Endodermal cell (in vitro differentiated cells): ENCODE measurements at regions not wholly inside any gene's neighbourhood (a gene's known extent, or its start where the extent isn't known, plus 50 kb on each side); places are given as distances from the start of the nearest gene placed in this dataset.

Source experiments
- DNase-seq: peaks from one replicate; pipeline ENCODE4 v3.0.0-alpha.2; 2017
- H3K27ac ChIP-seq: 2 replicates; pipeline ENCODE4 v1.5.1; 2013; ENCODE audit warnings: mild to moderate bottlenecking, low read depth, low read length, moderate library complexity
- H3K27me3 ChIP-seq: 2 replicates; pipeline ENCODE4 v1.6.1; 2013; ENCODE audit warnings: mild to moderate bottlenecking, low read length, moderate library complexity; ENCODE audit not compliant: insufficient read depth, control insufficient read depth, poor library complexity, severe bottlenecking
- H3K36me3 ChIP-seq: 2 replicates; pipeline ENCODE4 v1.7.0; 2013; ENCODE audit warnings: mild to moderate bottlenecking, low read length, moderate library complexity; ENCODE audit not compliant: control insufficient read depth, insufficient read depth
- H3K4me1 ChIP-seq: one replicate; pipeline ENCODE4 v1.7.0; 2013; ENCODE audit warnings: low read length; ENCODE audit not compliant: control insufficient read depth, insufficient read depth
- H3K4me3 ChIP-seq: 2 replicates; pipeline ENCODE4 v1.5.1; 2013; ENCODE audit warnings: mild to moderate bottlenecking, low read length, moderate library complexity
- H3K9ac ChIP-seq: 2 replicates; pipeline ENCODE4 v1.6.1; 2013; ENCODE audit warnings: mild to moderate bottlenecking, low read length, moderate library complexity; ENCODE audit not compliant: poor library complexity, severe bottlenecking; ENCODE audit errors: extremely low read depth
- H3K9me3 ChIP-seq: 2 replicates; pipeline ENCODE4 v1.6.1; 2013; ENCODE audit warnings: mild to moderate bottlenecking, low read length, moderate library complexity; ENCODE audit not compliant: control insufficient read depth
- H3K27ac Mint-ChIP-seq: 2 replicates; pipeline ENCODE4 v1.8.0; 2020; ENCODE audit warnings: mixed read lengths
- H3K27me3 Mint-ChIP-seq: 2 replicates; pipeline ENCODE4 v1.8.0; 2021; ENCODE audit warnings: mild to moderate bottlenecking, mixed read lengths; ENCODE audit not compliant: insufficient read depth
- H3K36me3 Mint-ChIP-seq: 2 replicates; pipeline ENCODE4 v1.8.0; 2020; ENCODE audit warnings: low read depth, mixed read lengths
- H3K4me1 Mint-ChIP-seq: 2 replicates; pipeline ENCODE4 v1.8.0; 2020; ENCODE audit warnings: mixed read lengths
- H3K4me3 Mint-ChIP-seq: 2 replicates; pipeline ENCODE4 v1.8.0; 2020; ENCODE audit warnings: mild to moderate bottlenecking, moderate library complexity, mixed read lengths
- H3K9me3 Mint-ChIP-seq: 2 replicates; pipeline ENCODE4 v1.8.0; 2020; ENCODE audit warnings: mild to moderate bottlenecking, mixed read lengths
- CTCF ChIP-seq: fragments of 200-600 bp; sonication (generic); conservative IDR thresholded peaks from 2 replicates; pipeline ENCODE4 v1.5.0; 2021; ENCODE audit warnings: antibody characterized with exemption, mild to moderate bottlenecking
- WGBS, 2 experiments: methylation state at CpG; one replicate each; pipeline versions ENCODE4 v1.1.5 to v1.1.7; 2013; ENCODE audit warnings: missing lambda C conversion rate in 2 of 2, mixed read lengths in 1 of 2; ENCODE audit not compliant: insufficient coverage in 1 of 2, insufficient read length in 1 of 2; 5-methylcytosine and 5-hydroxymethylcytosine counted together

- H3K4me3 Mint-ChIP-seq: no peak overlapping the region
- peaks cover 44% of the 10 kb centered on the region for H3K4me1 Mint-ChIP-seq
- H3K9me3 Mint-ChIP-seq: no peaks in the 10 kb centered on the region
- Histone ChIP-seq H3K27me3 (peaks cover 6% of the 10 kb centered on the region), H3K4me3 (no peak overlapping the region), H3K36me3 (no peaks in the 10 kb centered on the region), H3K9me3 (no peaks in the 10 kb centered on the region), H3K4me1 (peaks cover 6% of the 10 kb centered on the region), H3K9ac (no peak overlapping the region), H3K27ac (no peak overlapping the region)
- H3K27me3 Mint-ChIP-seq: peaks cover 24% of the 10 kb centered on the region
- no peaks in the 10 kb centered on the region for H3K36me3 Mint-ChIP-seq
- WGBS, 2 experiments: 92 to 95% methylated on average over 6 to 10 of the region's 10 CpGs
- no peak overlapping the region for H3K27ac Mint-ChIP-seq
- no peak for TF ChIP-seq CTCF
- no peak for DNase-seq
These were observed 57.6 kb upstream of the NECTIN1 start for GRCh38 chr11:119786431-119787073.

- DNase-seq: no peak
- Mint-ChIP-seq H3K9me3 (no peaks in the 10 kb centered on the region), H3K4me3 (no peak overlapping the region), H3K36me3 (no peaks in the 10 kb centered on the region), H3K4me1 (peaks cover 31% of the 10 kb centered on the region), H3K27me3 (peaks cover 19% of the 10 kb centered on the region), H3K27ac (no peak overlapping the region)
- Histone ChIP-seq H3K4me3 (no peak overlapping the region), H3K36me3 (no peaks in the 10 kb centered on the region), H3K4me1 (peaks cover 4% of the 10 kb centered on the region), H3K9me3 (no peaks in the 10 kb centered on the region), H3K9ac (no peak overlapping the region), H3K27ac (no peak overlapping the region), H3K27me3 (no peaks in the 10 kb centered on the region)
- WGBS, 2 experiments: 89 to 100% methylated on average over 2 of the region's 2 CpGs
- TF ChIP-seq CTCF: no peak
These were observed 56.1 kb upstream of the NECTIN1 start for GRCh38 chr11:119785131-119785530.

- no peak for DNase-seq
- H3K4me3 ChIP-seq: no peak overlapping the region
- H3K36me3 Mint-ChIP-seq: no peaks in the 10 kb centered on the region
- 91 to 92% methylated on average over 5 to 6 of the region's 6 CpGs for WGBS, 2 experiments
- peaks cover 16% of the 10 kb centered on the region for H3K27me3 Mint-ChIP-seq
- peaks cover 4% of the 10 kb centered on the region for H3K27me3 ChIP-seq
- no peaks in the 10 kb centered on the region for H3K36me3 ChIP-seq
- no peak overlapping the region for H3K9ac ChIP-seq
- no peak overlapping the region for H3K27ac Mint-ChIP-seq
- no peak overlapping the region for H3K4me3 Mint-ChIP-seq
- peaks cover 4% of the 10 kb centered on the region for H3K4me1 ChIP-seq
- no peaks in the 10 kb centered on the region for H3K9me3 ChIP-seq
- H3K4me1 Mint-ChIP-seq: peaks cover 31% of the 10 kb centered on the region
- H3K9me3 Mint-ChIP-seq: no peaks in the 10 kb centered on the region
- no peak for TF ChIP-seq CTCF
- H3K27ac ChIP-seq: no peak overlapping the region
These were observed 55.4 kb upstream of the NECTIN1 start for GRCh38 chr11:119784421-119784820.
